NCI-H460 (cell line): ENCODE measurements at regions not wholly inside any gene's neighbourhood (a gene's known extent, or its start where the extent isn't known, plus 50 kb on each side); places are given as distances from the start of the nearest gene placed in this dataset.
"Not testable (repeated sequence)": the region's sequence is repeated elsewhere in the genome, so short reads cannot be mapped to it uniquely, and the experiment has no call there.

Experiments used
- DNase-seq: peaks from one replicate; pipeline ENCODE4 v3.0.0-alpha.2; 2016; ENCODE audit warnings: low read depth; ENCODE audit errors: extremely low read depth

DNA sequence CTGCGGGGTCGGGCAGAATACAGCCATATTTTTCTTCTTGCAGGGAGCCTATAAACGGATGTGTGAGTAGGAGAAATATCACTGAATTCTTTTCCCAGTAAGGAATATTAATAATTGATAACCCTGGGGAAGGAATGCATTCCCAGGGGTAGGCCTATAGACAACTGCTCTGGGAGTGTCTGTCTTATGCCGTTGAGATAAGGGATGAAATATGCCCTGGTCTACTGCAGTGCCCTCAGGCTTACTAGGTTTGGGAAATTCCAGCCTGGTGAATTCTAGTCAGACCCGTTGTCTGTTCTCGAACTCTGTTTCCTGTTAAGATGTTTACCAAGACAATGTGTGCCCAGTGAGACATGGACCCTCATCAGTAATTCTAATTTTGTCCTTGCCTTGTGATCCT lies 1129.3 kb downstream of the ZPLD1 start:
- DNase-seq: not testable (repeated sequence)

DNA sequence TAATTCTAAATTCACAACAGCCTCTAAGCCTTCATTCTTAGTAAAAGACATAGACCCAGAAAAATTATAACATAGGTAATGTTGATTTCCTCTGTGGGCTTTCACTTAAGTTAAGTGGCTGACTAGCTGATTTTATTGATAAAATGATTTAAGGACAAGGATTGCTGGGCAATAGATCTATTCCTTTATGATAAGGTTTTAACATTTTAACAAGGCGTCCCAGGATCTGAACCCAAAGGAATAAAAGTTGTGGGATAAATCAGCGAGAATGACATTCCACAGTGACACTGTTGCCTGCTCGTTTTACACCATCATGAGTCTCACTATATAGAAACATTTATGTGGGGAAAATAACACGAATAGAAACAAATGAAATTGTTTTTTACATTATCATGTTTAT lies 1151.0 kb downstream of the ZPLD1 start:
- no peak for DNase-seq

DNA sequence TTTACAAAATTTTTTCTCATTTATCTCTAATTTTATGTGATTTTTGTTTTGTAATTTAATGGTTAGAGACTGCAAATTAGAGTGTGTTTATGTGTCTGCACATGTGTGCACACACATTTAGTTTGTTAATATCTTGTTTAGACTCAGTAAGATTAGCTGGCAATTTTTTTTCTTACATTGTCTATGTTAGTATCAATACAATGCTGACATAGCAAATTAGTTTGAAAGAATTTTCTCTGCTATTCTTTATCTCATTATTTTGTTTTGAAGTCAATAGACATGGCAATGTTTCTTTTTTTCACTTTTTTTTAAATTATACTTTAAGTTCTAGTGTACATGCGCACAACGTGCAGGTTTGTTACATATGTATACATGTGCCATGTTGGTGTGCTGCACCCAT lies 1155.0 kb downstream of the ZPLD1 start:
- no peak for DNase-seq

DNA sequence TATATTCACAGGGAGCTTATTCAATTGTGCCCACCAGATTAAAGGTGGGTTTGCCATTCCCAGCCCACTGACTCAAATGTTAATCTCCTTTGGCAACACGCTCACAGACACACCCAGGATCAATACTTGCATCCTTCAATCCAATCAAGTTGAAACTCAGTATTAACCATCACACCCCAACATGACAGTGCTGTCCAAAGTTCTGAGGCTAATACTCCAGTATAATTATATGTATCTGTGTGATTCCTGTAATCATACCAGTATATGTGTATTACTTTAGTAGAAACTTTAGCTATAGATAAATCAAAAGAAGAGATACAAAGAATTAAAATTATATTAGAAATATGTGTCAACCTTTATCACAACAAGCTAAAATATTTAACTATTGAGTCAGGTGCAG lies 1166.0 kb downstream of the ZPLD1 start:
- DNase-seq: no peak

DNA sequence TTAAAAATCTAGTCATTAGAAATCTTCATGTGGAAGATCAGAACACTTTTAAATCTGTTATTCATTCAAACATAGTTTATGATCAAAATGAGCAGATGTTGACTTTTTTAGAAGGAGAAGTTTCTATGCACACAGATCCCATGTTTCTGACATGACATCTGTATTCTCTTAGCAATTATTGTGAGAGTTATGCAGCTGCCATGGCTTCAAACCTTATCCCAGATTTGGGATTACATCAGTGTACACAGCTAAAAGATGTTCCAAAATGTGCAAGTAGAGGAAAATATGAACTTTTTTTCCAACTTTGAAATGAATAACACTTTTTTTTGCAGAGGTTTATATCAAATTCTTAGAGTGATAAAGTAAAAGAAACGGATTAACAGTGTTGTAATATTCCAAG lies 1166.9 kb downstream of the ZPLD1 start:
- DNase-seq: no peak

DNA sequence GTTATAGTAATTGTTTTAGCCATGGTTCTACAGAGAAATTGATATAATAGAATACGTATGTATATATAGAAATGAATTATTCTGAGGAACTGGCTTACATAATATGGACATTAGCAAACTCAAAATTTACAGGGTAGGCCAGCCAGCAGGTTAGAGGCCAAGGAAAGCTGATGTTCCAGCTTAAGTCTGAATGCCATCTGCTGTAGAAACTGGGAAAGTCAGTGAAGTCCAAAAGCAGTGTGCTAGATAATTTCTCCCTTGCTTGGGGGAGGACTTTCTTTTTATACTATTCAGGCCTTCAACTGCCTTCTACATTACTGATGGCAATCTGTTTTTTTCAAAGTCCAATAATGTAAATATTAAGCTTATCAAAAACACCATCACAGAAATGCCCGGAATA lies 1174.7 kb downstream of the ZPLD1 start:
- no peak for DNase-seq

DNA sequence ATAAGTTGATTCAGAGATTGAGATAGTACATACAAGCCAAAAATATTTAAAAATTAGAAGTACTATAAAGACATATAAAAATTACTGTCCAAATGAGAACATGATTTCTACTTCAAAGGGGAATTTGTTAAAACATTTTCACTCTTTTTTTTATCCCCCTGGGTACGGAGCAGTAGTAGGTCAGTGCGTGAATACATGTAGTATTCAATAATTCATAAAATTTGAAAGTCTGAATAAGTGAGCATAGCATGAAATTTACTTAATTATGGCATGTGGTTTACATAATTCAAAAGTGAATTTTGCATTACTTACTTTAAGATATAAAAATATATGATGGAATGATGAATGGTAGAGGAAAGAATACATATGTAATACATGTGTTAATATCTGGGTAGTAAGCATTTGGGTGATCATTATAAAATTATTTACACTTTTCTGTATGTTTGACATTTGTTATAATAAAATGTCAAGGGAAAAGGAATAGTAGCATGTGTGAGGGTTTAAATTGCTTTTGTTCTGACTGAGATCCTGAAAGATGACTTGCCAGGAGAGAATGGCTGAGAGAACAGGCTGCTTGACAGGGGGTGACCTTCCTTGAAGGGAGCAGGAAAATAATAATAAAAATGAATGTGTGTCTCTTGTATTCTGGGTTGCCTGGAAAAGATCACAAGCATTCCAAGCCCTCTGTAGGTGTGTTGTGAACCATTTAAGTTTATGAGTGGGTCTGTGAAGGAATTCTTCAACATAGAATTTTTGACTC lies 1178.8 kb downstream of the ZPLD1 start:
- DNase-seq: no peak

DNA sequence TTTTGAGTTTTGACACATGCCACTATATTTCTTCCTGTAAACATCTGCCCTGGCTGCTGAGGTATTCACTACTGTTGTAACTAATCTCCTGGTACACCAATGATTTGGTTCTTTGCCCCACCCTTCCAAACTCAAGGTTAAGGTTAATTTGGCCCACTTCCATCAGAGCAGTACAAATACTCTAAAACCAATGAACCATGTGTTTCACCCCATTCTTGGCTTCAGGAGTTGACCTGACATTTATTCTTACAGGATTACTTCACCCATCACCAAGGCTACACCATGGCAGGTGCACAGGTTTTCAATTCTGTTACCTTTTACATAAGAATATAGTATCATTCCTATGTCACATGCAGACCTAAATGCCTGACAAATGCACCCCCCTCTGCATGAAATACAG lies 1179.9 kb downstream of the ZPLD1 start:
- no peak for DNase-seq

DNA sequence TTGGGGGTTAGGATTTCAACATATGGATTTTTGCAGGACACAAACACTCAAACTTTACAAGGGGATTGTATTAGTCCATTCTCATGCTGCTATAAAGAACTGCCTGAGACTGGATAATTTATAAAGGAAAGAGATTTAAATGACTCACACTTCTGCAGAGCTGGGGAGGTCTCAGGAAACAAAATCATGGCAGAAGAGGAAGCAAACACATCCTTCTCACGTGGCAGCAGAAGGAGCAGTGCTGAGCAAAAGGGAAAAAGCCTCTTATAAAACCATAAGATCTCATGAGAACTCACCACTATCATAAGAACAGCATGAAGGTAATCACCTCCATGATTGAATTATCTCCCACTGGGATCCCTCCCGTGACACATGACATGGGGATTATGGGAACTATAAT lies 1183.1 kb downstream of the ZPLD1 start:
- DNase-seq: no peak

DNA sequence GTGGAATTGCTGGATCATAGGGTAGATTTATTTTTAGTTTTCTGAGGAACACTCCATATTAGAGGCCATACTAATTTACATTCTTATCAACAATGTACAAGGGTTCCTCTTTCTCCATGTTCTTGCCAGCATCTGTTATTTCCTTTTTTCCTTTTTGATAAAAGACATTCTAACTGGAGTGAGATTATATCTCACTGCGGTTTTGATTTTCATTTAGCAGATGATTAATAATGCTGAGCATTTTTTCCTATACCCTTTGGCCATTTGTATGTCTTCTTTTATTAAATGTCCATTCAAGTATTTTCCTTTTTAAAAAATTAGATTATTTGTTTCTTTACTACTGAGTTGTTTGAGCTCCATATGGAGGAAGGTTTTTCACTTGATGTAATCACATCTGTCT lies 1189.5 kb downstream of the ZPLD1 start:
- no peak for DNase-seq

DNA sequence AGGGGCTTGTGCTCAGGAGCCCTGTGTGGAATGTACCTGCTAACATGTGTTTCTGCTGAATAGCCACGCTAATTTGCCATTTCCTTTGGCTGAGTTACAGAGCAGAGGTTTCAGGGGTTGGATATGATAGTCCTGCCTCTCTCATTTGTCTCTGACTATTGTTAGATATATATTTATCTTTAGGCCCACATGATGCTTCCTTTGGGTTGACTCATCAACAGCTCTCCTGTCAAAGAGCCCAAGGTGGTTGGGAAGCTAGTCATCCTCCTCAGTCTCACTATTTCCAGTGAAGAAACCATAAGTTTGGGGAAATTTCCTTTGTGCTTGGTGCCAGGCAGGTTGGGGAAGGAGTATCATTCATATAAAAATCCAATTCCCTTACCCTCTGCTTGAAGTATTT lies 1194.6 kb downstream of the ZPLD1 start:
- DNase-seq: no peak

DNA sequence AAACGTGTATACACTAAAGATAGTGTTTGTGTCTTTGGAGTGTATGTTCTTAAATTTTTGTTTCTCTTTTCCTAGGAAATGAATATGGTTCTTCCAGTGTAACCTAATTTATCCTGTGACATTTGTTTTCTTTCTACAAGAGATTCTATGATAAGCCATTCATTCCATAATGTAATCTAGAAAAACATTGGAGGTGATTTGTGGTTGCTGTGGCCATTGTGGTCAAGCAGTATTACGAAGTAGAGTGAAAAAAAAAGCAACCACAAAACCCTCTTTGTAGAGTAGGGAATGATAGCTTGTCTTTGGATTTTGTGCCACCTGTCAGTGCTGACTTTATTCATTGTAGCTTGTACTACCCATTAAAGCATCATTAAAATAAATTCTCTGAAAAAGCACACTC lies 1209.6 kb downstream of the ZPLD1 start:
- no peak for DNase-seq

DNA sequence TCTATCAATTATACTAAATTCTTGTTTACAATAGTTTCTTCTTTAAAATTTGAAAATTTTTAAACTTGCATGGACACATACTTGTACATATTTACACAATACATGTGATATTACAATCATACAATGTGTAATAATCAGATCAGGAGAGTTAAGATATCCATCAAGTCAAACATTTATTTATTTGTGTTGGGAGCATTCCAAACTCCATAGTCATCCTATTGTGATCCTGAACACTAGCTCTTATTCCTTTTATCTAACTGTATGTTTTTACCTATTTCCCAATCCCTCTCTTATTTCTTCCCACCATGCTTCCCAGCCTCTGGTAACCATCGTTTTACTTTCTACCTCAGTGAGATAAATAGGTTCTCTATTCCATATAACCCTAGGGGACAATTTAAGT lies 1219.2 kb downstream of the ZPLD1 start:
- DNase-seq: no peak

DNA sequence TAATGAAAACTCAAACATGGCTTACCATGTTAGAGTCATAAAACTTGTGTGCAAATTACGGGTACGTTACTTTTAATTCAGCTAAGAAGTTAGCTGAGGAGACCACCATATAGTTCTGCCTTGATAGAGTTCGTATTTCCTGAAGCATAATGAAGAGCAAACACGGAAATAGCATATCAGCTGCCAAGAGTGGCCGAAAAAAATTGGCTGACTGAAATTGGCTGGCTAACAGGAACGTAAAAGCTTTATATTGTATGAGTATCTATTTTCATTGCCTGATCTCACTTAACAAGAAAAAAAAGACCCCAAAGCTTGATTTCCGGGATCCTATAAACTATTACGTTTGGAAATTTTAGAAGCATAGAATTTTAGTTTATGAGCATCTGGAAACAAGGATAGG lies 1222.9 kb downstream of the ZPLD1 start:
- no peak for DNase-seq

DNA sequence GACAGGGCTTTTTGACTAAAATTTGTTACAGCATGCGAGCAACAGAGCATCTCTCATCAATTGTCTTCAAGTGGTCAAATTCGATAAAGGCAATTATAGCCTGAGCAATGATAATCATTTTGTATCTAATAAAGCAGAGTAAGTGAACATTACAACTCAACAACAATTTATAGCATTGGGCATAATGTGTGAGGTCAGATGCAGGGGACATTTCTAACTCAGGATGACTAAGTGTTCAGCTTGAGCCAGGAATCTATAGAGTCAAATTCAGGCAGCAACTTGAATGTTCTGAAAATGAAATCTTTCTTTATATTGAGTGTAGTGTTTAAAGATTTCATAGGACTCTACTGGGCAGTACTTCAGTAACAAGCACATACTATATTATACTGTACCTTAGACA lies 1226.0 kb downstream of the ZPLD1 start:
- DNase-seq: no peak

DNA sequence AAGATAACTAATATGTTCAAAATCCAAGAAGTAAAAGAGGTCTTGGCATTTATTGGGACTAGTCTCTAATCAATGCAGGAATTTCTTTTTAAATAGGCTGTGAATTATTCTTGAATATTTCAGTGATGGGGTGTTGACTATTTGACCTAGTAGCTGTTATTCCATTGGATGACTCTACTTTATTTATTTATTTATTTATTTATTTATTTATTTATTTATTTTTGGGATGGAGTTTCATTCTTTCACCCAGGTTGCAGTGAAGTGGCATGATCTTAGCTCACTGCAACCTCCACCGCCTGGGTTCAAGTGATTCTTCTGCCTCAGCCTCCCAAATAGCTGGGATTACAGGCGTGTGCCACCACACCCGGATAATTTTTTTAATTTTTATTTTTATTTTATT lies 1227.8 kb downstream of the ZPLD1 start:
- no peak for DNase-seq

DNA sequence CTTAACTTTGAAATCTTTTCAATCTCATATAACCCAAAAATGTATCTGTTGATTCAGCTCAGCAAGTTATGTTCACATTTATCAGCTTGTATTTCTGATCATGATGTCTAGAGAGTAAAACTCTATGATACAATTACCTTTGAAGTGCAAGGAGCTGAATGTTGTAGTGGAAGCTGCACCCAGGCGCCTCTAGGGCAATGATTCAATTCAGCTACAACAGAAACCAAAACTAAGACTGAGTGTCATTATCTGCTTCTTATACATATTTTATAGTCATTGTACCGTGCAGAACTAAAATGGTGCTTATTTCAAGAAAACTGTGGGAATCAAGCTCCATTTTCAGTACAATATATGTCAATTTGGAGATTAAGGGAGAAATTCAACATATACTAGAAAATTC lies 1237.5 kb downstream of the ZPLD1 start:
- no peak for DNase-seq

DNA sequence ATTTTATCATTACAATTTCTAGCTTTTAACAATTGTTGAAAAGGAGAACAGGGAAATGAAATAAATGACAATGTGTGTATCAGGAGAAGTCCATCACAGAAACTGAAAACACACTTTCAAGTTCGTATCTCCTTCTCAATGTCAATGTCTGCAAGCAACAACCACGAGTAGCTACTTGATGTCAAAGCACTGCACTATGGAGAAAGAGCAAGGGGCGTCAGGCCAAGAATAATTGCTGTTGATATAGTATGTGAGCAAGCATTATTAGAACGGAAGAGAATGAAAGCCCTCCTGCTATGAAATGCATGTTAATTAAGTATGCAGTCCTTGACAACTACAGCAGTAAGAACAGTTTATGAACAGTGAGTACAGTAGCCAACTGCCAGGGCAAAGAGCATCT lies 1250.1 kb downstream of the ZPLD1 start:
- DNase-seq: no peak

DNA sequence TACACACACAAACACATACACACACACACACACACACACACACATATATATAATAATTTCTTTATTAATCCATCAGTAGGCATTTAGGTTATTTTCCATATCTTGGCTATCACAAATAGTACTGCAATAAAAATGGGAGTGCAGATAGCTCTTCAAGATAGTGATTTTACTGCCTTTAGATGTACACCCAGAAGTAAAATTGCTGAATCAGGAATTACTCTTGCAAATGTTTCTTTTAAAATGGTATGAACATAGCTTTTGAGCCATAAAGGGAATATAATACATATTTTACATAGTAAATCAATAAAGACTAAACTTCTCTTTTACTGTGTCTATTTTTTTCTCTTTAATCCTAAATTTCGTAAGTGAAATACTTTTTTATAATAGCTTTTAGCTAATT lies 1251.1 kb downstream of the ZPLD1 start:
- DNase-seq: no peak

DNA sequence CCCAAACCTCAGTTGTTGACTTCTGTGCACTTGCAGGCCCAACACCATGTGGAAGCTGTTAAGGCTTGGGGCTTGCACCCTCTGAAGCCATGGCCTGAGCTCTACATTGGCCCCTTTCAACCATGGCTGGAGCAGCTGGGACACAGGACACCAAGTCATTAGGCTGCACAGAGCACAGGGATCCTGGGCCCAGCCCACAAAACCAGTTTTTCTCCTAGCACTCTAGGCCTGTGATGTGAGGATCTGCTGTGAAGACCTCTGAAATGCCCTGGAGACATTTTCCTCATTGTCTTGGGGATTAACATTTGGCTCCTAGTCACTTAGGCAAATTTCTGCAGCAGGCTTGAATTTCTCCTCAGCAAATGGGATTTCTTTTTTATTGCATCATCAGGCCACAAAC lies 1255.7 kb downstream of the ZPLD1 start:
- no peak for DNase-seq

DNA sequence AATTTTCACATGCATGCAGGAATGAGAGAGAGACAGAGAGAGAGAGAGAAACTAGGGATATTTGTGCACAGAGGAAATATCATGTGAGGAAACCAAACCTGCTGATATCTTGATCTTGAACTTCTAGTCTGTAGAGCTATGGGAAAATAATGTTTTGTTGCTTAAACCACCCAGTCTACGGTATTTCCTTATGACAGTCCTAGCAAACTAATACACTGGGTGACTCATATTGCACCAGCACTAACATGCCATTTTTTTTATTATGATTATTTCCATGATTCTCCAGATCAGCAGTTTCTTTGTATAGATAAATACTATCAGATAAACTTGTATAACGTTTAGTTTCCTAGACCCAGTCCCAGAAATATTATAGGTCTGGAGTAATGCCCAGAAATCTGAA lies 1259.0 kb downstream of the ZPLD1 start:
- no peak for DNase-seq

DNA sequence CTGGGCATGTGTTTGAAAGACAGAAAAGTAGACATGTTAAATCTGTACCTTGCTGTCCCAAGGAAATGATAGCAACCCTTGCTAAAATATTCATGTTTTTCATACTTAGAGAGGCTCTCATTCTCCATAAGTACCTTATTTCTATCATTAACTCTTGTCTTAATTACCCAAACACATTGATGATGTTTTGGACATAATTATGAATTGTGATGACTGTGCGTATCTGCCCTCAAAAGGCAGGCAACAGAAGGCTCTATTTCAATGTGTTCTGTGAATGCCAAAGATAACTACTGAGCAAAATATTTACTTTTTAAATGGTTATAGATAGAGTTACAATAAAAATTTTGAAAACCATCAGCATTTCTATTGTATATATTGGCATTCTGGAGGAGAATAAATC lies 1263.8 kb downstream of the ZPLD1 start:
- DNase-seq: no peak

DNA sequence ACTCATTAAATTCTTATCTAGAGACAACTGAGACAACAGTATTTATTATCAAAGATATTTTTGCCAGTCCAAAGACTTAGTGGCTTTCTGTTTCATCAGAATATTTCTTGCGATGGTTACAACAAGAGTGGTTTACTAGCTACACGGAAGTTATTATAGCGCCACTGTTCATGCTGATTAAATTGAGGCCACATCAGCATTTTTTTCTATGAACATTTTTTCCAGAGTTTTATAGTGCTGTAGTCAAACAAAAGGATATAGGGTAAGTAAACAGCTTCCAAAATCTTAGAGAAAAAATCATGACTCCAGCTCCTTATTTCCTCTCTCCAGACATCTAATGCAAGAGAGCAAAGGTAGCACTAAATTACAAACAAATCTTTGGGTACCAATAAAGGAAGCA lies 1264.4 kb downstream of the ZPLD1 start:
- no peak for DNase-seq
